Upper lobe of left lung (tissue), 4 donors: ENCODE measurements at regions not wholly inside any gene's neighbourhood (a gene's known extent, or its start where the extent isn't known, plus 50 kb on each side); places are given as distances from the start of the nearest gene placed in this dataset.

Experiments used
- CTCF ChIP-seq, 6 experiments: fragments of 450-650 bp in 4 of 6; fragments of 200-600 bp in 2 of 6; sonication (generic) in 2 of 6; IDR thresholded peaks; one replicate each; pipeline ENCODE4 v1.5.1; 2016 to 2019; ENCODE audit warnings: antibody characterized with exemption in 6 of 6
- EP300 ChIP-seq, 4 donors: sonication (generic); formaldehyde crosslinking; IDR thresholded peaks; one replicate each; pipeline ENCODE4 v1.5.1; 2017; ENCODE audit warnings: antibody characterized with exemption in 4 of 4, control low read depth in 2 of 4
- POLR2AphosphoS5 ChIP-seq, 2 donors: sonication (generic); formaldehyde crosslinking; IDR thresholded peaks; one replicate each; pipeline ENCODE4 v1.5.1; 2017; ENCODE audit warnings: antibody characterized with exemption in 2 of 2

GRCh38 chr5:27532305-27532704, 493.9 kb upstream of the CDH9 start:
- TF ChIP-seq POLR2AphosphoS5 (IDR thresholded peaks at IDR 0.05) (no peak), CTCF (IDR thresholded peaks at IDR 0.05) (no peak), EP300 (IDR thresholded peaks at IDR 0.05) (no peak)
